ENCODE measurements at regions not wholly inside any gene's neighbourhood (a gene's known extent, or its start where the extent isn't known, plus 50 kb on each side); places are given as distances from the start of the nearest gene placed in this dataset.
"Not testable (repeated sequence)": the region's sequence is repeated elsewhere in the genome, so short reads cannot be mapped to it uniquely, and the experiment has no call there.

GRCh38 chr1:191002768-191003167, 525.1 kb upstream of the BRINP3 start:
- Mint-ChIP-seq H3K4me1 (no peaks in the 10 kb centered on the region), H3K27ac (no peak overlapping the region), H3K27me3 (ENCODE audit: low read depth in 3 of 3) (no peaks in the 10 kb centered on the region), H3K4me3 (no peak overlapping the region), H3K9me3 (peaks cover 5 to 46% (median 27%) of the 10 kb centered on the region in 6 donors), H3K36me3 (peaks cover 0 to 4% (median 0%) of the 10 kb centered on the region in 3 donors)
- DNase-seq: no peak

- no peak overlapping the region for H3K4me3 Mint-ChIP-seq
- peaks cover 3 to 55% (median 33%) of the 10 kb centered on the region in 6 donors for H3K9me3 Mint-ChIP-seq
- H3K4me1 Mint-ChIP-seq: no peaks in the 10 kb centered on the region
Measured at GRCh38 chr1:191016765-191017164, 539.1 kb upstream of the BRINP3 start.

GRCh38 chr1:191022856-191023255, 545.2 kb upstream of the BRINP3 start:
- peaks cover 1 to 50% (median 26%) of the 10 kb centered on the region in 6 donors for H3K9me3 Mint-ChIP-seq
- H3K4me1 Mint-ChIP-seq: no peaks in the 10 kb centered on the region
- H3K4me3 Mint-ChIP-seq: no peak overlapping the region
- peaks cover 0 to 4% (median 3%) of the 10 kb centered on the region in 3 donors for H3K27me3 Mint-ChIP-seq (ENCODE audit: low read depth in 3 of 3)
- H3K36me3 Mint-ChIP-seq: no peaks in the 10 kb centered on the region
- H3K27ac Mint-ChIP-seq: no peak overlapping the region
- no peak for DNase-seq

More at GRCh38 chr1:191016765-191017164, 539.1 kb upstream of the BRINP3 start:
- Mint-ChIP-seq H3K27ac (no peak overlapping the region), H3K36me3 (no peaks in the 10 kb centered on the region), H3K27me3 (ENCODE audit: low read depth in 3 of 3) (no peaks in the 10 kb centered on the region)
- no peak for DNase-seq

- peaks cover 0 to 3% (median 0%) of the 10 kb centered on the region in 3 donors for H3K36me3 Mint-ChIP-seq
- H3K4me1 Mint-ChIP-seq: no peaks in the 10 kb centered on the region
- H3K27ac Mint-ChIP-seq: no peak overlapping the region
- DNase-seq: no peak
- H3K4me3 Mint-ChIP-seq: no peak overlapping the region
- H3K27me3 Mint-ChIP-seq (ENCODE audit: low read depth in 3 of 3): peaks cover 0 to 4% (median 3%) of the 10 kb centered on the region in 3 donors
- H3K9me3 Mint-ChIP-seq: peaks cover 11 to 67% (median 44%) of the 10 kb centered on the region in 6 donors
Measured at GRCh38 chr1:191025896-191026642, 548.4 kb upstream of the BRINP3 start.

- Mint-ChIP-seq H3K27me3 (ENCODE audit: low read depth in 3 of 3) (peaks cover 0 to 4% (median 3%) of the 10 kb centered on the region in 3 donors), H3K4me1 (no peaks in the 10 kb centered on the region), H3K9me3 (peaks cover 13 to 71% (median 49%) of the 10 kb centered on the region in 6 donors), H3K4me3 (no peak overlapping the region), H3K27ac (no peak overlapping the region), H3K36me3 (peaks cover 0 to 3% (median 0%) of the 10 kb centered on the region in 3 donors)
- DNase-seq: no peak
Measured at GRCh38 chr1:191026828-191027227, 549.2 kb upstream of the BRINP3 start.

- H3K4me1 Mint-ChIP-seq: no peaks in the 10 kb centered on the region
- H3K27ac Mint-ChIP-seq: no peak overlapping the region
- H3K27me3 Mint-ChIP-seq (ENCODE audit: low read depth in 3 of 3): peaks cover 0 to 2% (median 0%) of the 10 kb centered on the region in 3 donors
- peaks cover 8 to 58% (median 41%) of the 10 kb centered on the region in 6 donors for H3K9me3 Mint-ChIP-seq
- no peak overlapping the region for H3K4me3 Mint-ChIP-seq
- H3K36me3 Mint-ChIP-seq: peaks cover 0 to 3% (median 0%) of the 10 kb centered on the region in 3 donors
- DNase-seq: no peak
Measured at GRCh38 chr1:191034132-191034531, 556.5 kb upstream of the BRINP3 start.

GRCh38 chr1:191043066-191043465, 565.4 kb upstream of the BRINP3 start:
- Mint-ChIP-seq H3K9me3 (peaks cover 11 to 41% (median 23%) of the 10 kb centered on the region in 6 donors), H3K4me3 (no peak overlapping the region), H3K36me3 (no peaks in the 10 kb centered on the region), H3K27me3 (ENCODE audit: low read depth in 3 of 3) (peaks cover 0 to 3% (median 1%) of the 10 kb centered on the region in 3 donors), H3K27ac (no peak overlapping the region), H3K4me1 (no peaks in the 10 kb centered on the region)
- DNase-seq: no peak

GRCh38 chr1:191049781-191050180, 572.1 kb upstream of the BRINP3 start:
- peaks cover 15 to 70% (median 40%) of the 10 kb centered on the region in 6 donors for H3K9me3 Mint-ChIP-seq

GRCh38 chr1:191052888-191053287, 575.2 kb upstream of the BRINP3 start:
- H3K27ac Mint-ChIP-seq: no peak overlapping the region
- no peaks in the 10 kb centered on the region for H3K36me3 Mint-ChIP-seq
- H3K4me1 Mint-ChIP-seq: no peaks in the 10 kb centered on the region
- no peak overlapping the region for H3K4me3 Mint-ChIP-seq
- peaks cover 14 to 52% (median 33%) of the 10 kb centered on the region in 6 donors for H3K9me3 Mint-ChIP-seq
- peaks cover 0 to 2% (median 0%) of the 10 kb centered on the region in 3 donors for H3K27me3 Mint-ChIP-seq (ENCODE audit: low read depth in 3 of 3)
- DNase-seq: no peak

More at GRCh38 chr1:191049781-191050180, 572.1 kb upstream of the BRINP3 start:
- Mint-ChIP-seq H3K27me3 (ENCODE audit: low read depth in 3 of 3) (peaks cover 0 to 2% (median 1%) of the 10 kb centered on the region in 3 donors), H3K4me1 (no peaks in the 10 kb centered on the region), H3K27ac (no peak overlapping the region), H3K4me3 (no peak overlapping the region), H3K36me3 (no peaks in the 10 kb centered on the region)
- no peak for DNase-seq

- DNase-seq: no peak
- H3K27me3 Mint-ChIP-seq (ENCODE audit: low read depth in 3 of 3): no peaks in the 10 kb centered on the region
- H3K27ac Mint-ChIP-seq: no peak overlapping the region
- peaks cover under 1 to 5% (median 3%) of the 10 kb centered on the region in 3 donors for H3K36me3 Mint-ChIP-seq
- H3K4me1 Mint-ChIP-seq: no peaks in the 10 kb centered on the region
- H3K9me3 Mint-ChIP-seq: peaks cover 6 to 48% (median 28%) of the 10 kb centered on the region in 6 donors
- no peak overlapping the region for H3K4me3 Mint-ChIP-seq
Measured at GRCh38 chr1:191065346-191065745, 587.7 kb upstream of the BRINP3 start.

- Mint-ChIP-seq H3K27ac (no peak overlapping the region), H3K36me3 (peaks cover 0 to 5% (median 3%) of the 10 kb centered on the region in 3 donors), H3K4me3 (no peak overlapping the region), H3K9me3 (peaks cover 6 to 47% (median 24%) of the 10 kb centered on the region in 6 donors), H3K4me1 (no peaks in the 10 kb centered on the region), H3K27me3 (ENCODE audit: low read depth in 3 of 3) (no peaks in the 10 kb centered on the region)
- DNase-seq: no peak
Measured at GRCh38 chr1:191065771-191066170, 588.1 kb upstream of the BRINP3 start.

GRCh38 chr1:191074881-191075280, 597.2 kb upstream of the BRINP3 start:
- Mint-ChIP-seq H3K4me3 (no peak overlapping the region), H3K27me3 (ENCODE audit: low read depth in 3 of 3) (no peaks in the 10 kb centered on the region), H3K27ac (no peak overlapping the region), H3K36me3 (no peaks in the 10 kb centered on the region), H3K4me1 (no peaks in the 10 kb centered on the region), H3K9me3 (peaks cover 2 to 31% (median 19%) of the 10 kb centered on the region in 6 donors)
- no peak for DNase-seq

- not testable (repeated sequence) for H3K4me3 Mint-ChIP-seq, H3K4me1 Mint-ChIP-seq, H3K27ac Mint-ChIP-seq
Measured at GRCh38 chr1:191083090-191083489, 605.4 kb upstream of the BRINP3 start.

GRCh38 chr1:191085121-191085520, 607.5 kb upstream of the BRINP3 start:
- no peak overlapping the region for H3K4me3 Mint-ChIP-seq

More at GRCh38 chr1:191083090-191083489, 605.4 kb upstream of the BRINP3 start:
- DNase-seq; H3K36me3 Mint-ChIP-seq; H3K27me3 Mint-ChIP-seq (ENCODE audit: low read depth in 3 of 3): not testable (repeated sequence)
- H3K9me3 Mint-ChIP-seq: peaks cover 11 to 55% (median 26%) of the 10 kb centered on the region in 6 donors

More at GRCh38 chr1:191085121-191085520, 607.5 kb upstream of the BRINP3 start:
- Mint-ChIP-seq H3K4me1 (no peaks in the 10 kb centered on the region), H3K9me3 (peaks cover 9 to 54% (median 24%) of the 10 kb centered on the region in 6 donors), H3K36me3 (no peaks in the 10 kb centered on the region), H3K27ac (no peak overlapping the region), H3K27me3 (ENCODE audit: low read depth in 3 of 3) (peaks cover 0 to 2% (median 0%) of the 10 kb centered on the region in 3 donors)
- DNase-seq: no peak

All from immature natural killer cell (primary cell).